ENCODE measurements at regions not wholly inside any gene's neighbourhood (a gene's known extent, or its start where the extent isn't known, plus 50 kb on each side); places are given as distances from the start of the nearest gene placed in this dataset.

DNA sequence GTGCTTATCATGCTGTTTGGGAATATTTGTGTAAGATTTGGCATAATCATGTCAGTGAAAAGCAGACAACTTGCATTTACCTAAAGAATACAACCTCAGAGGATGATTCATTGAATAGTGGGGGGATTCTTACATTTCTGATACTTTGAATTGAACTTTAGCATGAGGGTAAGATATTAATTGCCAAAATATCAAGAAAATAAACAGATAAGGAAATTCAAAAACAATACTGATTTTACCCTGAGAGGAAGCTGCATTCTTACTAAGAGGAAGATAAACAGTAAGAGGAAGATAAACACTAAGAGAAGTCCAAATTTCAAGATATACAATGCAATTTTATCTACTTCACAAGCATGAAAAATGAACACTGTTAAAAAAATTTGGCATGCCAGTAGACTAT lies 2564.3 kb upstream of the PCDH20 start:
- DNase-seq (ENCODE audit: low spot score) = no peak

DNA sequence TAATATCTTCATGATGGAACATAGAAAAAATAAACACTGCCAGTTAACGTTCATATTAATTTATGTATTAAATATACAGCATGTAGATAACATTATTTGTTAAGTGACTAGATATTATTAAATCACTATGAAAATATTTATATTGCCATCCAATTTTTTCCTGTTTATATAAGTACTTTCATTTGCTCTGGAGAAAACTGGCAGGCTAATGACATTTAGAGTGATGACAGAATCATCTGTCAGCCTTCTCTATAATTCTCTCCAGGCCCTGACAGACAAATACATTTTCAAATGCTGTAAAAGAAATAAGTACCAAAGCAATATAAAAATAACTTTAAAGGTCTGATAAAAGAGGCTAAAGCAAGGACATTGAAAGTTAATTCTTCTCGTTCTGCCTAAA lies 2556.7 kb upstream of the PCDH20 start:
- no peak for DNase-seq (ENCODE audit: low spot score)

DNA sequence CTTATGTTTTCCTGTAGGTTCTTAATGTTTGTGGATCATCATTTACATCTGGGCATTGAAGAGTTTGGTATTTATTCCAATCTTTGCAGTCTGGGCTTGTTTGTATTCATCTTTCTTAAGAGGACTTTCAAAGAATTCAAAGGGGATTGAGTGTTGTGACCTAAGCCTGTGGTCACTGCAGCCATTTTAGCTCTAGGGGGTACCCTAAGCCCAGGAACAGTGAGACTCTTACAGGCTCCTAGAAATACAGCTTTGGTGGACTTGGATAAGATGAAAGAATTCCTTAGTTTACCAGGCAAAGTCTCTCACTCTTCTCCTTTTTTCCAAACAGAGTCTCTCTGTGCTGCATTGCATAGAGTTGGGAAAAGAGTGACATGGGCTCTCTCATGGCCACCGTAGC lies 2539.0 kb upstream of the PCDH20 start:
- no peak for DNase-seq (ENCODE audit: low spot score)

DNA sequence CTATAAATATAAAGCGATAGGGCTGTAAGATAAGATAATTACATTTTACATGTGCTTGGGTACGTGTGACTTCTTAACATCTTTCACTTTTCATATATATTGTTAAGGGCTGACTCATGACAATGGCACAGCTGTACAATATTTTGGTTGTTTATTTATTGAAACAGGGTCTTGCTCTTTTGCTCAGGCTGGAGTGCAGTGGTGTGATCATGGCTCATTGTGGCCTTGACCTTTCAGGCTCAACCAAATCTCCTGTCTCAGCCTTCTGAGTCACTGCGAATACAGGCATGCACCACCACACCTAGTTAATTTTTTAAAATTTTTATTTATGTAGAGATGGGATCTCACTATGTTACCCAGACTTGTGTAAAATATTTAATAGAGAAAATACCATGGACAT lies 2532.4 kb upstream of the PCDH20 start:
- no peak for DNase-seq (ENCODE audit: low spot score)

DNA sequence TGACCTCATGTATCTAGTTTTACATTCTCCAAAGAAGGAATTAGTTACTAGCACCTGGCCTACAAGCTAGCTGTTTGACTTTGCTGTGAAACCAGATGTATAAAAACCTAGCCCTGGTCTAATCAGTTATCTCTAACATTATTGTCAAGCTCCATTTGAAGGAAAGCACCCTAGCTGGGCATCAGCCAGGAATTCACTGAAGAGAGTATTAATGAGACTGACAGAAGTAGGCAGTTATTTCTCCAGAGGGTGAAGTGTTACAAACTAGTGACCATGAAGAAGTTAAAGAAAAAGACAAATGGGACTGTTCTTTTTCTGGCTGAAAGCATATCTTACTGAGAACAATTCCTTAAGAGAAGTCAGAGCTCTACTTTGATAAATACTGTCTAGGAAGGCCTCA lies 2529.3 kb upstream of the PCDH20 start:
- no peak for DNase-seq (ENCODE audit: low spot score)

DNA sequence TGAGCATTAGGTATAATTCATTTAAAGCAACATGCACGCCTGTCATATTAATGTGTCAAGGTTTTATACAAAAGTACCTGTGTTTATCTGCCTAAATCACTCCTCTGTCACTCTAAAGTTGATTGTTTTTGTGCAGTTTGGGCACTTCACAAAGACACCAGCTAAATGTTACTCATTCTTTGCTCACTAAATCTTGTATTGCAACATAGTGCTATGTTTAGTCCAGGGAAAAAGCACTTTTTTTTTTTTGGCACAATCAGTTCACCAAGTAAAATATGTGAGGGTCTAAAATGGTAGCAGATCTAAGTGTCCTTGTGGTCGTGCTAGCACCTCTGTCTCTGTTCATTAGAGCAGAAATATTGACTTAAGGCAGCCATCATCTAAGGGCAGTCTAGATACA lies 2526.7 kb upstream of the PCDH20 start:
- DNase-seq (ENCODE audit: low spot score) = no peak

DNA sequence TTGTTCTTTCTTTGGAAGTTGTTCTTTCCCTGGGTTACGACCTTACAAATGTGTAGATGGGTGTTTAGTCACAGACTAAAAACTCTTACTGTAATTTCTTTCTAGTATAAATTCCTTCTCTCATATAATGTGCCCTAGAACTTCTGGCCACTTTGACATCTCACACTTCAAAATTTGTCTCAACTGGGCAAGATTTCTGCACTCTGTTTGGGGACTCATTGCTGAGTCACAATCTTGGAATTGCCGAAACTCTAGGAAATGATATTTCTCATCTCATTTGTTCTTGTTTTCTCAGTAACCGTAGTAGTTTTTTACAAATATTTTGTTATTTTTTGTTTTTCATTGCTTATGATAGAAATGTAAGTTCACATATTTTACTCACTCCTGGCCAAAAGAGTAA lies 2523.2 kb upstream of the PCDH20 start:
- DNase-seq (ENCODE audit: low spot score) = no peak

DNA sequence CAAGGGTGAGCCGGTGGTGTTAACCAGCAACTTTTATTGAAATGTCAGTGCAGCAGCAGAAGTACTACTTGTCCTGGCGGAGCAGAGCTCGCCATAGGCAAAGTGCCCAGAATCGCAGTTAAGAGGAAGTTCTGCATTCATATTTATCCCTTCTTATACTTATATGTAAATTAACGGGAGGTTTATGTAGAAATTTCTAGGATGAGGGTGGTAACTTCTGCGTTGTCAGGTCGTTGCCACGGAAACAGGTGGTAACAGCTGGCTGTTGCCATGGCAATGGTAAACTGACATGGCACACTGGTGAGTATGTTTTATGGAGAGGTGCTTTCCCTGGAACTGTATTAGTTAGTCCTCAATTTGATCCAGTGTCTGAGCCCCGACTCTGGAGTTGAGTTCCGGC lies 2494.9 kb upstream of the PCDH20 start:
- DNase-seq (ENCODE audit: low spot score) = peak; percentile 5

DNA sequence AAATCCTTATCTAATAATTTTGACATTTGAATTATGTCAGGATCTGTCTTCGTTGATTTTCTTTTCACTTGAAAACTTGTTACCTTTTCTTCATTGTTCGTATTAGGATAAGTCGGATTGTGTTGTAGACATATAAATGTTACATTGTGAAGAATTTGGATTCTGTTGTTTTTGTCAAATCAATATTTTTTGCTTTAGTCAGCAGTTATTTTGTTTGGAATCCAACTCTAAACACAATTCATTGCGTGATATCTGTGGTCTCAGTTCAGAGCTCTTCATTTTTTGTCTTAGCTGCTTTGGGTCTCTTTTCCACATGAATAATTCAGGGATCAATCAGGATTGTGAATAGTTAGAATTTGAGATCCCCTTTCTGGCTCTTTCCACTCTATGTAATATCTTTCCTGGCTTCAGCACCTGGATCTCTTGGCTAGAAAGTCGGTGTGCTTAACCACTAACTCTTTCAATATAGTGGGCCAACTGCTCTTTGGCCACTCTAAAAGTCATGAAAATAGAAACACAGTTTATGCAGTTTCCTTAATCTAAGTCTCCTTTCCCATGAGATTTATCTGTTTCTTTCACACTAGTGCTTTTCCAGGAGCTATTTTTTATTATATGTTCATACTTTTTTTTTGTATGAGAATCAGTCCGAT lies 2494.2 kb upstream of the PCDH20 start:
- no peak for DNase-seq (ENCODE audit: low spot score)

DNA sequence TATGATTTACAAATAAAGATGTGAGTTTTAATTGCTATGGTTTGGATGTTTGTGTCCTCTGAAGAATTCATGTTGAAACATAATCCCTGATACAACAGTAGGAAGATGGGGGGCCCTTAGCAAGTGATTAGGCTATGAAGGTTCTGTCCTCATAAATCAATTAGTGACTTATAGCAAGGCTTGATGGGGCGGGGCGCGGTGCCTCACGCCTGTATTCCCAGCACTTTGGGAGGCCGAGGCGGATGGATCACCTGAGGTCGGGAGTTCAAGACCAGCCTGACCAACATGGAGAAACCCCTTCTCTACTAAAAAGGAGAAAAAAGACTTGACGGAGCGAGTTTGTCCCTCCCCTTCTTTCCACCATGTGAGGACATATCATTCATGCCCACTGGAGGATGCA lies 2486.5 kb upstream of the PCDH20 start:
- DNase-seq (ENCODE audit: low spot score) = no peak

DNA sequence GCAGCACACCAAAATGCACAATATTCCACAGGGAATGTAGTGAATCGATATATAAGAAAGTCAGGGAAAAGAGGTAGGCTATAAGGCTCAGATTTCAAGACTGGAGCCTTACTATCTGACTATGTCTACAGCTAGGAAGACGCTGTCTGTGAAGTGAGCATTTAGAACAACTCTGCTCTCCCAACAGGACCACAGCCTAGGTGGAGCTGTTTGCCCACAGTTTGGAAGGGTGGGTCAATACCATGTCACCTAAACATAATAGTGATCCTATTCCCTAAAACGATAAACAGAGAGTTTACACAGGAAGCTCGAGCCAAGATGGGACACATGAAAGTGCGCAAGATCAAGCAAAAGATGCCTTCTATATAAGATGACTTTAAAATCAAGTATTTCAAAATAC lies 2486.0 kb upstream of the PCDH20 start:
- no peak for DNase-seq (ENCODE audit: low spot score)

DNA sequence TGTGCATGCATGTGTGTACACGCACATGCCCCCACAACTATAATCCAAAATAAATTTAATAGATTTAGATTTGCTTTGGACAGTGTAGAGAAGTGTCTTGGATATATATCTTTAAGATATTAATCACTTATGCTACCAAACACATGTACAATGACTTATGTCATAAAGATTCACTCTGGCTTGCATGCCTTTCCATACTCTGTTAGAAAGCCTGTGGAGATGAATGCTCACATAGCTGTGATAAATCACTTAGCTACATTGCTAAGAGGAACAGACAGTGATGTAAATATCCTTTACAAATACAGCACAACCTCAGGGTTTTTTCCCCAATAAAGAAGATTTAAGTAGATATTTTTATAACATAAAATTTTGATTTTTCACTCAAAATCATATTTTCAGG lies 2484.8 kb upstream of the PCDH20 start:
- no peak for DNase-seq (ENCODE audit: low spot score)

DNA sequence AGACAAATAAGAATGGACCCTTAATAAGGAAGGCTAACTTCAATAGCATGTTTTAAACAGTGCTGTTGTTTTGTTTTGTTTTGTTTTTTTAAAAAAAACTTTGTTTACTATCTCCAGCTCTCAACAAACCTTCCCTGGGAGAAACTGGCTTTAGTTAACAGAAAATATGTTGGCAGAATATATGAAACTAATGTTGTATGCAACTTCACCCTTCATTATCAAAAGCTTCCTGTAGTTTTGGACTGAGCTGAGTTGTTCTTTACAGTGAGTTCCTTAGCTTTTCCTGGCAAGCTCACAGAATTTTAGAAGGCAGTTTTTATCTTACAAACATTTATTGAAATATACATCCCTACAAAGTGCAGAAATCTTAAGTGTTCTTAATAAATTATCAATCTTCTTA lies 2480.7 kb upstream of the PCDH20 start:
- DNase-seq (ENCODE audit: low spot score) = no peak

DNA sequence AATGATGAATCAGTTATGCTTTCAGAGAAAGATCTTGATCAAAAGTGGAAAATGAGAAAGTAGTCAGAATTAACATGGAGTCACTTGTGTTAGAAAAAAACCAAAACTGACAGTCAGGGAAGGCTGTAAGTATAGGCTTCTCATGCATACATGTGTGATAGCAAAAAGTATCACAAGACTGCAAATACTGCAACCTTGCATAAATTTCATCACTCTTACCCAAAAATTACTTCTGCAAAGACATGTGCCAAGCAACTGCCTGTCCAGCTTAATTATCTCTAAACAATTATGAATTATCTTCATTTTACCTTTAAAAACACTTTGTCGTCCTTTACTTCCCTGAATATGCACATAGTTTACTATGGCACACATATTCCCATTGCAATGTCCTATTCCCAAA lies 2466.4 kb upstream of the PCDH20 start:
- no peak for DNase-seq (ENCODE audit: low spot score)

DNA sequence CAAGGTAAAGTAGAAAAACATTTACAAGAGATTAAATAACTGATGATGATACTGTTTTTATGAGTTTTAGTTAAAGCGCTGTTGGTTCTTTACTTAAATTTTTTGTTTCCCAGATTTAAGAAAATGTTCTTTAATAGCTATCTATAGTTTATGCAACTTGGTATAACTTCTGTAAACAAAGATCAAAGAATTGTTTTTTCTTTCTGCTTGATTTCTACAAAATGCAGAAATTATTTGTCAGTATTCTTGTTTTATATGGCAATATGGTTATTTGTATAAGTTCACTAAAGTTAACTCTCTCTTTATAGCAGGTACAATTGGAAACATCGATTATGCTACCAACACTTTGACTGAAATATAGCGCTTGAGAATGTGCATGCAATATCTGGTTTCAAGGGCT lies 2465.1 kb upstream of the PCDH20 start:
- DNase-seq (ENCODE audit: low spot score) = no peak

DNA sequence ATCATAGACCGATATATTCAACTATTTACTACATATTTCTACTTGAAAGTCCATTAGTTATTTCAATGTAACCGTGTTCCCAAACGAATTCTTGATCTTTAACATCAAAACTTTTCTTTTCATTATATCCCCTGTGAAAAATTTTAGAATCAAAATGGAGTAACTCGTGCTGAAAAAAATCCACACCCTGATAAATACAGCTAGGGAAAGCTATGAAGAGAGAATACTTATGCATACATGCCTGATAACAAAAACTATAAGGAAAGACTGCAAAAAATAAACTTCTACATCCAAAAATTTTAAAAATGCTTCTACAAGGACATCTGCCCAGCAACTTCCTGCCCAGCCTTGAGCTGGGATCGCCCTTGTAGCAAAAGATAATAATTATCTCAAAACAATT lies 2458.3 kb upstream of the PCDH20 start:
- DNase-seq (ENCODE audit: low spot score) = no peak

DNA sequence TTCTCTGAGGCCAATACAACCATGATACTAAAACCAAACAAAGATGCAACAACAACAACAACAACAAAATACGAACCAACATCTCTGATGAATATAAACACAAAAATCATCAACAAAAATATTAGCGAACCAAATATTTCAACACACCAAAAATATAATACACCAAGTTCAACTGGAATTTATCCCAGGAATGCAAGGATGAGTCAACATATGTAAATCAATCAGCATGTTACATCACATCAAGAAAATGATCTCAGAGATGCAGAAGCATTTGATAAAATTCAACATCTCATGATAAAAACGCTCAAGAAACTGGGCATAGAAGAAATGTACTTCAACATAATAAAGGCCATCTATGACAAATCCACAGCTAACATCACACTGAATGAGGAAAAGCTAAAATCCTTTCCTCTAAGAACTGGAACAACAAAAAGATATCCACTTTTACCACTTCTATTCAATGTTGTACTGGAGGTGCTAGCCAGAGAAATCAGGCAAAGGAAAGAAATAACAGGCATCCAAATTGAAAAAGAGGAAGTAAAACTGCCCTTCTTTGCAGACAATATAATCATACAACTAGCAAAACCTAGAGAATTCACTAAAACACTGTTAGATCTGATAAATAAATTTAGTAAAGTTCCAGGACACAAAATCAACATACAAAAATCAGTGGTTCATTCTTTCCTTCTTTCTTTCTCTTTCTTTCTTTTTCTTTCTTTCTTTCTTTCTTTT lies 2448.7 kb upstream of the PCDH20 start:
- DNase-seq (ENCODE audit: low spot score) = no peak

DNA sequence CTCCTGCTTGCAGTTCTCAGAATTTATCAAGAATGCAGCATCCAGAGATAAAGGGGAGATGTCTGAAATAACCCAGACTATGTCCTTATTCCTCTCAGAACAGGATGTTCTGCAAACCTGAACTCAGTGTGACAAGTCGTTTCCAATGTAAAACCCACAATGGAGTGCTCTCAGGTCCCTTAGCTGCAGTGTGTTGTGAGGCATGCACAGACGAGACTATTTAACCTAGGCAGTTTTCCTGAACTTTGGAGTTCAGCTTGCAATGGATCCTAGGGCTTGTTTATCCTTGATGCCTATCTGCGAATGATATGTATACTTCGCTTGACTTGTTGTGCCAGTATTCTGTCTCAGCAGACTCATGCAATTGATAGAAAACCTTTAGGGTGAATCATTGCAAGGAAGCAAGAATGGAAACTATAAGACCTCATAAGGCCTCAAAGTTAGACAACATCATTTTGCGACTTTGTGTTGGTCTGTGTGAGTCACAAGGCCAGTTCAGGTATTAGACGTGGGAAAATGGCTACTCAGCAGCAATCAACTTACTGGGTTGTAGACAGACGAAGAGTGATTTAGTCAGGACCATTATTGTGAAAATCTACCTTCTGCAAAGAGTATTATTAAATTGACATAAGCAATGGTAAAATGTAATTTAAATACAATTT lies 2439.9 kb upstream of the PCDH20 start:
- DNase-seq (ENCODE audit: low spot score) = no peak

DNA sequence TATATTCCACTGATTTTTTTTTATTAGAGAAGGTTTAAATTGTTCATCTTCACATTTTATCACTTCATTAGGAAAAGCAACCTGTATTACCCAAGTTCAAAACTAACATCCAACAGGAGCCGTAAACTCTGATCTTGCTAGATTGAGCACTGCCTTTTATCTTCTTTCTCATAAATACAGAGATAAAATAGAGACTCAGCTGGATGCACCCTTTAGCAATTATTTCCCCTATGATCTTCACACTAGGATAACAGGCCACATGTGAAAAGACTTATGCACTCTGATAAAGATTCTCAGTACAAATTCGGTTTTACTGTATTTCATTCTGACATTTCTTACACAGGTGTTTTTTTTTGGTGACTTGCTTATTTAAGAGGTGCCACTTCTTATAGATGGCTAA lies 2438.2 kb upstream of the PCDH20 start:
- no peak for DNase-seq (ENCODE audit: low spot score)

DNA sequence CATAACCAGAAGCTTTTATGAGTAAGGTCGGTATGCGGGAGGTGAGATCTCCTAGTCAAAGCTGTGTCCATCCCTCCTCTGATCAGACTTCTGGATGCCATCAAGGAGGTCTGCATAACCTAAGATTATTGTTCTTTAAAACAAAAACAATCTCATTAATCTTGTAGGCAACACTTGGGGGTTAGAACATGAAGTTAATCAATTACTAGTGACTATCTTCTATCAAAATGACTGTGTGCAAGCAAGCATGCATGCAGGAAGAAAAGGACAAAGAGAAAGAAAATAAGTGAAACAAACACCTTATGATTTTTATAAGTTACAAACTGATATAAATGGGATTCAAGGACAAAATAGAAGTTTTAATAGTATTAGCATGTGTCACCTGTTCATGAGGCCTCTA lies 2435.9 kb upstream of the PCDH20 start:
- no peak for DNase-seq (ENCODE audit: low spot score)

DNA sequence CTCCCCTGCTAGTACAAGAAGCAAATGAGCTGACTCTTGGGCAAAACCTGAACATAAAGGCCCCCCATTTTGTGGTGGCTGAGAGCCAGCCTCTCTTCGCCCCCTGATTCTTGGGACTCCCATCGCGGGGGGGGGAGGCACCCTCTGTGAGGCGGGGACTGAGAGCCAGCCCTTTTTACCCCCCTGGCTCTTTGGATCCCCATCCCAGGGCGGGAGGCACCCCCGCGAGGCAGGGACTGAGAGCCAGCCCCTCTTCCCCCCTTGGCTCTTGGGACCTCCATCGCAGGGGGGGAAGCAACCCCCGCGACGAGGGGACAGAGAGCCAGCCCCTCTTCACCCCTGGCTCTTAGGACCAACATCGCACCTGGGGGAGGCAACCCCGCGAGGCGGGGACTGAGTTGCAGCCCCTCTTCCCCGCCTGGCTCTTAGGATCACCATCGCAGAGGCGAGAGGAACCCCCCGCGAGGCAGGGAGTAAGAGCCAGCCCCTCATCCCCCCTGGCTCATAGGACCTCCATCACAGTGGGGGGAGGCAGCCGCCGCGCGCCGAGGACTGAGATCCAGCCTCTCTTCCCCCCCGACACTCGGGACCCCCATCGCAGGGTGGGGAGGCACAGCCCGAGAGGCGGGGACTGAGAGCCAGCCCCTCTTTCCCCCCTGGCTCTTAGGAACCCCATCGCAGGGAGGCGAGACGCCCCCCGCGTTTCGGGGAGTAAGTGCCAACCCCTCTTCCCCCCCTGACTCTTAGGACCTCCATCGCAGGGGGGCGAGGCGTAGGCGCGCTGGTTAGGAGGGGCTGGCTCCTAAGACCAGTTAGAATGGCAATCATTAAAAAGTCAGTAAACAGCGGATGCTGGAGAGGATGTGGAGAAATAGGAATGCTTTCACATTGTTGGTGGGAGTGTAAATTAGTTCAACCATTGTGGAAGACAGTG lies 2428.4 kb upstream of the PCDH20 start:
- no peak for DNase-seq (ENCODE audit: low spot score)

DNA sequence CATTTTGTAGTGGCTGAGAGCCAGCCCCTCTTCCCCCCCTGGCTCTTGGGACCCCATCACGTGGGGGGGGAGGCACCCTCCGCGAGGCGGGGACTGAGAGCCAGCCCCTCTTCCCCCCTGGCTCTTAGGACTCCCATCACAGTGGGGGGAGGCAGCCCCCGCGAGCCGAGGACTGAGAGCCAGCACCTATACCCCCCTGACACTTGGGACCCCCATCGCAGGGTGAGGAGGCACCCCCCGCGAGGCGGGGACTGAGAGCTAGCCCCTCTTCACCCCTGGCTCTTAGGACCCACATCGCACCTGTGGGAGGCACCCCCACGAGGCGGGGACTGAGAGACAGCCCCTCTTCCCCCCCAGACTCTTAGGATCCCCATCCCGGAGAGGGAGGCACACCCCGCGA lies 2426.5 kb upstream of the PCDH20 start:
- DNase-seq (ENCODE audit: low spot score) = no peak
